B cell (primary cell): ENCODE measurements at regions not wholly inside any gene's neighbourhood (a gene's known extent, or its start where the extent isn't known, plus 50 kb on each side); places are given as distances from the start of the nearest gene placed in this dataset.

ENCODE experiments used
- ATAC-seq: fragments of 200-7000 bp; cut with Tn5 transposase; one replicate; pipeline ENCODE4 v1.10.0; 2021; ENCODE audit warnings: low read depth, mild to moderate bottlenecking, moderate number of reproducible peaks, moderate library complexity
- CTCF ChIA-PET: fragments of 350-600 bp; sonication (Branson Sonifier 250); formaldehyde crosslinking; loops from one replicate; lab custom pipeline; 2021; ENCODE audit warnings: antibody characterized with exemption, inconsistent platforms; lab: Charles Lee
- POLR2A ChIA-PET: fragments of 350-600 bp; sonication (Branson Sonifier 250); formaldehyde crosslinking; loops from one replicate; lab custom pipeline; 2021; ENCODE audit warnings: antibody characterized with exemption; lab: Charles Lee
- DNase-seq: peaks from one replicate; pipeline ENCODE4 v3.0.0; 2013
- H2AFZ ChIP-seq: 2 replicates; pipeline ENCODE4 v1.6.1; 2012; ENCODE audit warnings: mild to moderate bottlenecking, low read depth, low read length; ENCODE audit not compliant: insufficient read depth, poor library complexity, severe bottlenecking
- H3K27ac ChIP-seq, 2 donors: 1 replicate in 1 of 2; 2 replicates in 1 of 2; pipeline ENCODE4 v1.5.1; 2012 to 2013; ENCODE audit warnings: low read length in 2 of 2, mild to moderate bottlenecking in 2 of 2, moderate library complexity in 1 of 2
- H3K27me3 ChIP-seq, 4 experiments: fragments of 200-600 bp in 1 of 4; sonication (generic) in 1 of 4; replicated peaks in 1 of 4; 1 replicate in 2 of 4; 2 replicates in 2 of 4; pipeline versions ENCODE4 v1.6.1 to v1.7.0; 2013 to 2016; ENCODE audit warnings: low read length in 3 of 4, mild to moderate bottlenecking in 2 of 4, mixed read lengths in 1 of 4, moderate library complexity in 1 of 4; ENCODE audit not compliant: insufficient read depth in 4 of 4, control insufficient read depth in 3 of 4; ENCODE audit errors: control extremely low read depth in 1 of 4
- H3K36me3 ChIP-seq, 2 experiments: replicated peaks in 1 of 2; 1 replicate in 1 of 2; 2 replicates in 1 of 2; pipeline versions ENCODE4 v1.6.1 to v1.7.1; 2013; ENCODE audit warnings: low read length in 1 of 2; ENCODE audit not compliant: insufficient read depth in 2 of 2, control insufficient read depth in 1 of 2; ENCODE audit errors: control extremely low read depth in 1 of 2, extremely low read depth in 1 of 2
- H3K4me1 ChIP-seq, 2 donors: fragments of 200-600 bp in 1 of 2; sonication (generic) in 1 of 2; 1 replicate in 1 of 2; 2 replicates in 1 of 2; pipeline versions ENCODE4 v1.5.1 to v1.6.1; 2013 to 2017; ENCODE audit warnings: low read length in 2 of 2; ENCODE audit not compliant: control insufficient read depth in 2 of 2, insufficient read depth in 2 of 2
- H3K4me2 ChIP-seq: replicated peaks from 2 replicates; pipeline ENCODE3; 2012; ENCODE audit warnings: mild to moderate bottlenecking, low read depth, low read length; ENCODE audit not compliant: poor library complexity, severe bottlenecking
- H3K4me3 ChIP-seq, 5 experiments: fragments of 200-600 bp in 1 of 5; sonication (generic) in 1 of 5; 1 replicate in 3 of 5; 2 replicates in 2 of 5; pipeline versions ENCODE4 v1.5.1 to v1.7.0; 2011 to 2016; ENCODE audit warnings: low read length in 4 of 5, mild to moderate bottlenecking in 4 of 5, low read depth in 2 of 5, control low read depth in 1 of 5, moderate library complexity in 1 of 5; ENCODE audit not compliant: insufficient read depth in 1 of 5; ENCODE audit errors: control extremely low read depth in 1 of 5, extremely low read depth in 1 of 5
- H3K79me2 ChIP-seq: fragments of 200-600 bp; sonication (generic); one replicate; pipeline ENCODE4 v1.6.0; 2016; ENCODE audit warnings: low read length; ENCODE audit not compliant: control insufficient read depth, insufficient read depth
- H3K9ac ChIP-seq: fragments of 200-600 bp; sonication (generic); 2 replicates; pipeline ENCODE4 v1.6.1; 2017; ENCODE audit warnings: mild to moderate bottlenecking, low read length, moderate library complexity
- H3K9me3 ChIP-seq, 3 donors: one replicate each; pipeline versions ENCODE4 v1.6.1 to v1.7.1; 2013; ENCODE audit warnings: low read length in 2 of 3; ENCODE audit not compliant: control insufficient read depth in 2 of 3, insufficient read depth in 1 of 3; ENCODE audit errors: control extremely low read depth in 1 of 3
- H4K20me1 ChIP-seq: 2 replicates; pipeline ENCODE4 v1.6.0; 2012; ENCODE audit warnings: mild to moderate bottlenecking, low read length; ENCODE audit not compliant: insufficient read depth, control insufficient read depth, poor library complexity, severe bottlenecking
- H3K27ac Mint-ChIP-seq: one replicate; pipeline ENCODE4 v1.8.0; 2021; ENCODE audit warnings: mixed read lengths
- H3K27me3 Mint-ChIP-seq: one replicate; pipeline ENCODE4 v1.8.0; 2021; ENCODE audit warnings: mixed read lengths
- H3K4me1 Mint-ChIP-seq: one replicate; pipeline ENCODE4 v1.8.0; 2021; ENCODE audit warnings: mixed read lengths
- H3K4me3 Mint-ChIP-seq: one replicate; pipeline ENCODE4 v1.8.0; 2021; ENCODE audit warnings: mixed read lengths
- H3K9me3 Mint-ChIP-seq: one replicate; pipeline ENCODE4 v1.8.0; 2022; ENCODE audit warnings: mixed read lengths; ENCODE audit not compliant: insufficient read depth
- CTCF ChIP-seq: fragments of 200-600 bp; IDR thresholded peaks from one replicate; pipeline ENCODE4 v1.8.0; 2022; ENCODE audit warnings: antibody characterized with exemption, mild to moderate bottlenecking
- EZH2 ChIP-seq: IDR thresholded peaks from 2 replicates; pipeline ENCODE4 v1.6.1; 2012; ENCODE audit warnings: borderline replicate concordance, low read depth, mild to moderate bottlenecking, moderate library complexity, low read length; ENCODE audit not compliant: insufficient read depth, poor library complexity, severe bottlenecking
- WGBS: methylation state at CpG from one replicate; pipeline ENCODE4 v1.1.5; 2013; ENCODE audit warnings: missing lambda C conversion rate; ENCODE audit not compliant: insufficient coverage; 5-methylcytosine and 5-hydroxymethylcytosine counted together
- intact Hi-C: fragments of 100-400 bp; cut with micrococcal nuclease; formaldehyde crosslinking; loops from one replicate; pipeline ENCODE4 v1.10.0; 2022

- H3K79me2 ChIP-seq: no peaks in the 10 kb centered on the region
- intact Hi-C loops: no loop called here
- no peak overlapping the region for H3K4me2 ChIP-seq
- 74% methylated on average over 5 of the region's 6 CpGs for WGBS
- TF ChIP-seq EZH2: no peak
- TF ChIP-seq CTCF: no peak
- no peak overlapping the region for H2AFZ ChIP-seq
- Mint-ChIP-seq H3K9me3 (peaks cover 5% of the 10 kb centered on the region), H3K27me3 (no peaks in the 10 kb centered on the region), H3K4me3 (no peak overlapping the region), H3K4me1 (no peaks in the 10 kb centered on the region), H3K27ac (no peak overlapping the region)
- no peak overlapping the region for H3K27ac ChIP-seq
- ATAC-seq: no peak
- no peaks in the 10 kb centered on the region for H3K36me3 ChIP-seq
- no peak overlapping the region for H3K4me3 ChIP-seq
- H4K20me1 ChIP-seq: no peaks in the 10 kb centered on the region
- CTCF ChIA-PET: no interaction called here
- DNase-seq: no peak
- H3K9ac ChIP-seq: no peak overlapping the region
- H3K4me1 ChIP-seq: no peaks in the 10 kb centered on the region
- no peaks in the 10 kb centered on the region for H3K27me3 ChIP-seq
- H3K9me3 ChIP-seq: no peaks in the 10 kb centered on the region
- POLR2A ChIA-PET: no interaction called here
Observed at GRCh38 chr18:70578480-70578879, 289.6 kb downstream of the SOCS6 start.

- DNase-seq (no peak), ATAC-seq (no peak)
- Histone ChIP-seq H3K27me3 (no peaks in the 10 kb centered on the region), H4K20me1 (no peaks in the 10 kb centered on the region), H3K79me2 (no peaks in the 10 kb centered on the region), H3K4me1 (no peaks in the 10 kb centered on the region), H3K9ac (no peak overlapping the region), H3K9me3 (no peaks in the 10 kb centered on the region), H3K4me3 (no peak overlapping the region), H3K36me3 (no peaks in the 10 kb centered on the region), H3K4me2 (no peak overlapping the region), H3K27ac (no peak overlapping the region), H2AFZ (no peak overlapping the region)
- ChIA-PET POLR2A (no interaction called here), CTCF (no interaction called here)
- H3K27ac Mint-ChIP-seq: no peak overlapping the region
- intact Hi-C loops: no loop called here
- 100% methylated on average over 1 of the region's 4 CpGs for WGBS
- no peak overlapping the region for H3K4me3 Mint-ChIP-seq
- TF ChIP-seq CTCF: no peak
- no peak for TF ChIP-seq EZH2
- peaks cover 5% of the 10 kb centered on the region for H3K9me3 Mint-ChIP-seq
- H3K27me3 Mint-ChIP-seq: no peaks in the 10 kb centered on the region
- no peaks in the 10 kb centered on the region for H3K4me1 Mint-ChIP-seq
Observed at GRCh38 chr18:70577023-70577420, 288.2 kb downstream of the SOCS6 start.
